ENCODE measurements at regions not wholly inside any gene's neighbourhood (a gene's known extent, or its start where the extent isn't known, plus 50 kb on each side); places are given as distances from the start of the nearest gene placed in this dataset.

- Histone ChIP-seq H3K27me3 (no peaks in the 10 kb centered on the region), H3K27ac (no peak overlapping the region), H3K4me3 (no peak overlapping the region), H3K9me3 (no peaks in the 10 kb centered on the region), H3K36me3 (no peaks in the 10 kb centered on the region), H3K4me1 (no peaks in the 10 kb centered on the region), H3K9ac (ENCODE audit: low read depth in 2 of 2, low read length in 2 of 2) (no peak overlapping the region)
- intact Hi-C loops (cut with DNase I): no loop called here
- no peak for DNase-seq
- TF ChIP-seq CTCF (IDR thresholded peaks at IDR 0.05): no peak
Measured at GRCh38 chr21:22319435-22319834, 1321.2 kb downstream of the NCAM2 start.

GRCh38 chr21:22342889-22343288 is 1344.7 kb downstream of the NCAM2 start:
- no peaks in the 10 kb centered on the region for H3K36me3 ChIP-seq
- TF ChIP-seq CTCF (IDR thresholded peaks at IDR 0.05): no peak
- no peak overlapping the region for H3K9ac ChIP-seq (ENCODE audit: low read depth in 2 of 2, low read length in 2 of 2)
- H3K27ac ChIP-seq: no peak overlapping the region
- no peak for DNase-seq
- H3K4me3 ChIP-seq: no peak overlapping the region
- H3K4me1 ChIP-seq: no peaks in the 10 kb centered on the region
- no peaks in the 10 kb centered on the region for H3K27me3 ChIP-seq
- H3K9me3 ChIP-seq: no peaks in the 10 kb centered on the region
- intact Hi-C loops (cut with DNase I): no loop called here

- no peak overlapping the region for H3K27ac ChIP-seq
- no peak for TF ChIP-seq CTCF (IDR thresholded peaks at IDR 0.05)
Measured at GRCh38 chr21:22343303-22343702, 1345.1 kb downstream of the NCAM2 start.

GRCh38 chr21:22343721-22344120 is 1345.5 kb downstream of the NCAM2 start:
- intact Hi-C loops (cut with DNase I): no loop called here
- no peaks in the 10 kb centered on the region for H3K4me1 ChIP-seq
- H3K27me3 ChIP-seq: no peaks in the 10 kb centered on the region
- no peaks in the 10 kb centered on the region for H3K36me3 ChIP-seq
- H3K27ac ChIP-seq: no peak overlapping the region
- no peak overlapping the region for H3K4me3 ChIP-seq
- H3K9me3 ChIP-seq: no peaks in the 10 kb centered on the region
- no peak overlapping the region for H3K9ac ChIP-seq (ENCODE audit: low read depth in 2 of 2, low read length in 2 of 2)
- TF ChIP-seq CTCF (IDR thresholded peaks at IDR 0.05): no peak
- no peak for DNase-seq

More at GRCh38 chr21:22343303-22343702, 1345.1 kb downstream of the NCAM2 start:
- H3K36me3 ChIP-seq: no peaks in the 10 kb centered on the region
- no peaks in the 10 kb centered on the region for H3K27me3 ChIP-seq
- H3K9me3 ChIP-seq: no peaks in the 10 kb centered on the region
- H3K9ac ChIP-seq (ENCODE audit: low read depth in 2 of 2, low read length in 2 of 2): no peak overlapping the region
- no peak overlapping the region for H3K4me3 ChIP-seq
- DNase-seq: no peak
- H3K4me1 ChIP-seq: no peaks in the 10 kb centered on the region
- intact Hi-C loops (cut with DNase I): no loop called here

- Histone ChIP-seq H3K36me3 (no peaks in the 10 kb centered on the region), H3K4me3 (no peak overlapping the region), H3K9me3 (no peaks in the 10 kb centered on the region), H3K9ac (ENCODE audit: low read depth in 2 of 2, low read length in 2 of 2) (no peak overlapping the region), H3K27ac (no peak overlapping the region), H3K4me1 (no peaks in the 10 kb centered on the region), H3K27me3 (no peaks in the 10 kb centered on the region)
- no peak for DNase-seq
- intact Hi-C loops (cut with DNase I): no loop called here
- no peak for TF ChIP-seq CTCF (IDR thresholded peaks at IDR 0.05)
Measured at GRCh38 chr21:22345624-22346023, 1347.4 kb downstream of the NCAM2 start.

GRCh38 chr21:22346576-22346975 is 1348.4 kb downstream of the NCAM2 start:
- H3K4me3 ChIP-seq: no peak overlapping the region
- H3K4me1 ChIP-seq: no peaks in the 10 kb centered on the region
- H3K27ac ChIP-seq: no peak overlapping the region
- no peaks in the 10 kb centered on the region for H3K27me3 ChIP-seq
- no peak for TF ChIP-seq CTCF (IDR thresholded peaks at IDR 0.05)
- no peaks in the 10 kb centered on the region for H3K9me3 ChIP-seq
- H3K9ac ChIP-seq (ENCODE audit: low read depth in 2 of 2, low read length in 2 of 2): no peak overlapping the region
- no peak for DNase-seq
- no peaks in the 10 kb centered on the region for H3K36me3 ChIP-seq
- intact Hi-C loops (cut with DNase I): no loop called here
